ENCODE measurements at regions not wholly inside any gene's neighbourhood (a gene's known extent, or its start where the extent isn't known, plus 50 kb on each side); places are given as distances from the start of the nearest gene placed in this dataset.

- Histone ChIP-seq H2AFZ (ENCODE audit: control insufficient read depth, low read length) (no peak overlapping the region), H3K9ac (ENCODE audit: control insufficient read depth, extremely low read depth, insufficient read depth, low read length) (no peak overlapping the region), H3K9me3 (ENCODE audit: control insufficient read depth, low read depth, low read length) (no peaks in the 10 kb centered on the region), H3K27me3 (ENCODE audit: control insufficient read depth, extremely low read depth, insufficient read depth, low read length) (no peaks in the 10 kb centered on the region), H3K36me3 (ENCODE audit: control insufficient read depth in 2 of 2, extremely low read depth in 1 of 2, insufficient read depth in 2 of 2, low read length in 2 of 2) (no peaks in the 10 kb centered on the region), H3K9me1 (ENCODE audit: control insufficient read depth, extremely low read depth, insufficient read depth, low read length) (no peaks in the 10 kb centered on the region), H3K79me2 (ENCODE audit: control insufficient read depth, insufficient read depth, low read length) (no peaks in the 10 kb centered on the region), H4K20me1 (ENCODE audit: control insufficient read depth, extremely low read depth, insufficient read depth, low read length) (no peaks in the 10 kb centered on the region), H3K4me2 (ENCODE audit: control insufficient read depth, extremely low read depth, insufficient read depth, low read depth, low read length) (no peak overlapping the region), H3K27ac (ENCODE audit: control insufficient read depth, insufficient read depth, low read length) (no peak overlapping the region), H3K4me3 (ENCODE audit: control insufficient read depth in 2 of 3, extremely low read depth in 1 of 3, insufficient read depth in 2 of 3, low read depth in 1 of 3, low read length in 3 of 3) (no peak overlapping the region), H3K4me1 (ENCODE audit: control insufficient read depth, extremely low read depth, insufficient read depth, low read length) (no peaks in the 10 kb centered on the region)
- dilution Hi-C loops (cut with MboI; ENCODE audit: extremely low pct_ligation_motif_present, low sequenced_read_pairs), result no loop called here
- no peak for TF ChIP-seq EZH2 (IDR thresholded peaks at IDR 0.05; ENCODE audit: low read length)
- no peak for TF ChIP-seq CTCF (optimal IDR thresholded peaks at IDR 0.05 in 1 of 3, IDR thresholded peaks at IDR 0.05 in 1 of 3, conservative IDR thresholded peaks at IDR 0.05 in 1 of 3; ENCODE audit: extremely low read depth in 1 of 3, insufficient read depth in 2 of 3, low read length in 3 of 3)
- DNase-seq (ENCODE audit: low read depth, low spot score) (no peak), FAIRE-seq (no peak)
These were observed 751.7 kb downstream of the TLE1 start for GRCh38 chr9:80937645-80938044.

- Histone ChIP-seq H3K9me3 (ENCODE audit: control insufficient read depth, low read depth, low read length) (no peaks in the 10 kb centered on the region), H2AFZ (ENCODE audit: control insufficient read depth, low read length) (no peak overlapping the region), H3K27ac (ENCODE audit: control insufficient read depth, insufficient read depth, low read length) (no peak overlapping the region), H3K4me1 (ENCODE audit: control insufficient read depth, extremely low read depth, insufficient read depth, low read length) (no peaks in the 10 kb centered on the region), H3K27me3 (ENCODE audit: control insufficient read depth, extremely low read depth, insufficient read depth, low read length) (no peaks in the 10 kb centered on the region), H3K4me3 (ENCODE audit: control insufficient read depth in 2 of 3, extremely low read depth in 1 of 3, insufficient read depth in 2 of 3, low read depth in 1 of 3, low read length in 3 of 3) (no peak overlapping the region), H3K4me2 (ENCODE audit: control insufficient read depth, extremely low read depth, insufficient read depth, low read depth, low read length) (no peak overlapping the region), H3K36me3 (ENCODE audit: control insufficient read depth in 2 of 2, extremely low read depth in 1 of 2, insufficient read depth in 2 of 2, low read length in 2 of 2) (no peaks in the 10 kb centered on the region), H3K9me1 (ENCODE audit: control insufficient read depth, extremely low read depth, insufficient read depth, low read length) (no peaks in the 10 kb centered on the region), H3K79me2 (ENCODE audit: control insufficient read depth, insufficient read depth, low read length) (no peaks in the 10 kb centered on the region), H4K20me1 (ENCODE audit: control insufficient read depth, extremely low read depth, insufficient read depth, low read length) (no peaks in the 10 kb centered on the region), H3K9ac (ENCODE audit: control insufficient read depth, extremely low read depth, insufficient read depth, low read length) (no peak overlapping the region)
- DNase-seq (ENCODE audit: low read depth, low spot score) (no peak), FAIRE-seq (no peak)
- dilution Hi-C loops (cut with MboI; ENCODE audit: extremely low pct_ligation_motif_present, low sequenced_read_pairs), result no loop called here
- TF ChIP-seq CTCF (optimal IDR thresholded peaks at IDR 0.05 in 1 of 3, IDR thresholded peaks at IDR 0.05 in 1 of 3, conservative IDR thresholded peaks at IDR 0.05 in 1 of 3; ENCODE audit: extremely low read depth in 1 of 3, insufficient read depth in 2 of 3, low read length in 3 of 3) (no peak), EZH2 (IDR thresholded peaks at IDR 0.05; ENCODE audit: low read length) (no peak)
These were observed 755.3 kb downstream of the TLE1 start for GRCh38 chr9:80934095-80934494.
